GM03348 (cell line): ENCODE measurements at regions not wholly inside any gene's neighbourhood (a gene's known extent, or its start where the extent isn't known, plus 50 kb on each side); places are given as distances from the start of the nearest gene placed in this dataset.
A peak's percentile ranks its signal among the peaks of the same experiment; 100 is the strongest.
"Not testable (repeated sequence)": the region's sequence is repeated elsewhere in the genome, so short reads cannot be mapped to it uniquely, and the experiment has no call there.

ENCODE experiments used
- DNase-seq: peaks from one replicate; pipeline ENCODE4 v3.0.0; 2012; ENCODE audit warnings: low spot score

GRCh38 chr7:45267262-45267661 is 109.7 kb downstream of the RAMP3 start:
- no peak for DNase-seq

- no peak for DNase-seq
Observed at GRCh38 chr7:45268013-45268412, 110.4 kb downstream of the RAMP3 start.

- DNase-seq = no peak
Observed at GRCh38 chr7:45269192-45269591, 111.6 kb downstream of the RAMP3 start.

GRCh38 chr7:45278763-45279398 is 121.3 kb downstream of the RAMP3 start:
- no peak for DNase-seq

GRCh38 chr7:45289611-45290010 is 132.0 kb downstream of the RAMP3 start:
- not testable (repeated sequence) for DNase-seq

- DNase-seq = no peak
Observed at GRCh38 chr7:45290880-45291279, 133.3 kb downstream of the RAMP3 start.

- no peak for DNase-seq
Observed at GRCh38 chr7:45292481-45292880, 134.9 kb downstream of the RAMP3 start.

GRCh38 chr7:45293295-45293942 is 135.8 kb downstream of the RAMP3 start:
- no peak for DNase-seq

GRCh38 chr7:45294559-45294958 is 137.0 kb downstream of the RAMP3 start:
- DNase-seq = no peak

- no peak for DNase-seq
Observed at GRCh38 chr7:45295222-45295621, 137.6 kb downstream of the RAMP3 start.

- DNase-seq = no peak
Observed at GRCh38 chr7:45296748-45297147, 139.2 kb downstream of the RAMP3 start.

- no peak for DNase-seq
Observed at GRCh38 chr7:45306752-45307305, 149.2 kb downstream of the RAMP3 start.

GRCh38 chr7:45311597-45311996 is 154.0 kb downstream of the RAMP3 start:
- DNase-seq = no peak

- DNase-seq = not testable (repeated sequence)
Observed at GRCh38 chr7:45315512-45315911, 157.9 kb downstream of the RAMP3 start.

GRCh38 chr7:45324683-45325237 is 167.2 kb downstream of the RAMP3 start:
- DNase-seq = no peak

- DNase-seq = no peak
Observed at GRCh38 chr7:45325378-45325777, 167.8 kb downstream of the RAMP3 start.

- no peak for DNase-seq
Observed at GRCh38 chr7:45328403-45328981, 170.9 kb downstream of the RAMP3 start.

- no peak for DNase-seq
Observed at GRCh38 chr7:45331563-45331962, 174.0 kb downstream of the RAMP3 start.

GRCh38 chr7:45335024-45335423 is 177.4 kb downstream of the RAMP3 start:
- DNase-seq = not testable (repeated sequence)

- no peak for DNase-seq
Observed at GRCh38 chr7:45342236-45342635, 184.6 kb downstream of the RAMP3 start.

- DNase-seq = no peak
Observed at GRCh38 chr7:45343746-45344145, 186.2 kb downstream of the RAMP3 start.

- DNase-seq = peak; percentile 24
Observed at GRCh38 chr7:45347804-45348203, 190.2 kb downstream of the RAMP3 start.

GRCh38 chr7:45349090-45349489 is 191.5 kb downstream of the RAMP3 start:
- no peak for DNase-seq
